NCI-H510A (cell line): ENCODE measurements at regions not wholly inside any gene's neighbourhood (a gene's known extent, or its start where the extent isn't known, plus 50 kb on each side); places are given as distances from the start of the nearest gene placed in this dataset.
"Not testable (repeated sequence)": the region's sequence is repeated elsewhere in the genome, so short reads cannot be mapped to it uniquely, and the experiment has no call there.

Experiments used
- DNase-seq: peaks from one replicate; lab custom pipeline; 2025; lab: John Stamatoyannopoulos, UW

DNA sequence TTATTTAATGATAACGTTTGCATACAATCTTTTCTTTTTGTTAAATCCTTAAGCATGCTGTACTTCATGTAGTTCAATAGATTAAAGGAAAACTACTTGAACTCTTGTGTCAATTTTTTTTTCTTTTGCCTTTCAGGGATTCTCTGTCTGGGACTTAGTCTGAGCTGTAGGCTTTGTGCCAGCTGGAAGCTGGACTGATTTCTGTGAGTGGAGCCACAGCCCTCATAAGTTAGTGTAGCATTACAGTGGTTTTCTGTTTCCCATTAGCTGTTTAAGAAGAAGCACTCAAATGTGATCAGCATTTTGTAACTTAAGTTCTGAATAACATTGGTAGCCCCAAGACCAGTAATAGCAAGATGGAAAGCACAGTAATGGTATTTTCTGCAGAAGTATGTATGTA, 330.6 kb upstream of the MEF2C start:
- DNase-seq: no peak

DNA sequence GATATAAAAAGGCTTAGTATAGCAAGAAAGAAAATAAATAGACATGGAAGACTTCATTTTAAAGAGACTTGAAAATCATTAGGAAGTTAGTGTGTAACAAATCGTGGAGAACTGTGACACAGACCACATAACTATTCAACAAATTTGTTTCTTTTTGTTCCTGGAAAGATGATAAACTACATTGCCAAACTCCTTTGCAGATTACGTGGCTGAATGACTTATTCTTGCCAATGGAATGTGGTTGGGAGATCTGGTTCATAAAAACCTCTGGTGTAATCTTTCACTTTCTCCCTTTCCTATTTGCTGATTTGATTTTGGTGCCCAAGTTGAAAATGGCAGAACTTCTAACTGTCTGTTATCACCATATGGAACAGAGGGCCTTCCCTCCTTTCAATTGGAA, 328.9 kb upstream of the MEF2C start:
- DNase-seq: no peak

DNA sequence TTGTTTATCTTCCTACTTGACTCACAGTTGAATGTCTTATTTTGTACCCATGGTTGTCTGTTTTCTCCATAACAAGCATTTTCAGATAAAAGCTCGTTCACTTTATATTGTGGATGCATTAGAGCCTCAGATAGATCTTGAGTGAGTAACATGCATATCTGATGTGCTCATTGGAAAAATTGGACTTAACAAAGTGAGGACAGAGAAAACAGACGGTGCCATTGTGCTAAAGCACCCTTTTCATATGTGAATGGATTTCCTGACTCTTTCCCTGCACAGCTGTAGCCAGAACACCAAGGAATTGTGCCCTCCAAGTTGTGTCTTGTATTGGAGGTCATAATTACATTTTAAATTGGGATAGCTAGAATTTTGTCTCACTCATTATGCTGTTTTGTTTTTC, 325.8 kb upstream of the MEF2C start:
- no peak for DNase-seq

DNA sequence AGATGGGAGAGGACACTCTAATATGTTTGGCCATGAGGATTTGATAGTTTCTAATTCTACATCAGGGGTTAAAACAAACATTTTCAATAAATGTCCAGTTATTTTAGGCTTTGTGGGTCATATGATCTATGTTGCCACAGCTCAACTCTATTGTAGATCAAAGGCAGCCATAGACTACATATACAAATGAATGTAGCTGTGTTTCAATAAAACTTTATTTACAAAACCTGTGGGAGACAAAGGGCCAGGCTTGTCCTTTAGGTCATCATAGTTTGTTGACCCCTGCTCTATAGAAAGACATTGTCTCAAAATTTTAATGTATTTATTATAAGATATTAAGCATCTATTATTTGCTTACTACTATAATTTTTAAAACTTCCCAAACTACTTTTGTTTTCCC, 325.4 kb upstream of the MEF2C start:
- no peak for DNase-seq

DNA sequence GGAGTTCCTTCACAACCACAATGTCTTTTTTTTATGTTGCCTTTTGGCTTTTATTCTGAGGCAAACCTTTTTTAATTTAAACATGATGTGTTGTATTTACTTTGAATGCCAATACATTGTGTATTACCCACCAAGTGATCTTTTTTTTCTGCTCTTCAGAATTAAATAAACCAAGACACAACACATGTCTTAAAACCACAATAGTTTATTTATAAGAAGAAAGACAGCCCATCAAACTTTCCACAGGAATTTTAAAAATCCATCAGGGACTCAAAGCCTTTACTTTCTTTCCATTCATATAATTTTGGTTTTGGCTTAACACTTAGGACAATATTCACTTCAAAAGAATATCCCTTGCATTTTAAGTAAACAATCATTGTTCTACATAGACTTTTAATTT, 321.8 kb upstream of the MEF2C start:
- DNase-seq: no peak

DNA sequence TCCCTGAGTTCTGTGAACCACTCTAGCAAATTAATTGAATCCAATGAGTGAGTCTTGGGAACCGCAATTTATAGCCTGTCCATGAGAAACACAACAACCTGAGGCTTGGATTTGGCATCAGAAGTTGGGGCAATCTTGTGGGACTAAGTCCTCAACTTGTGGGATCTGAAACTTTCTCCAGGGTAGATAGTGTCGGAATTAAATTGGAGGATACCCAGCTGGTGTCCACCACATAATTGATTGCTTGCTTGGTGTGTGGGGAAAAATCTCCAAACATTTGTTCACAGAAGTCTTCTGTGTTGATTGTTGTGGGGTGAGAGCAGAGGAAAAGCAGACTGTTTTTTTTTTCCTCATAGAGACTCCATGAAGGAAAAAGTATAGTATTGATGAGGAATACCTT, 320.6 kb upstream of the MEF2C start:
- DNase-seq: no peak

DNA sequence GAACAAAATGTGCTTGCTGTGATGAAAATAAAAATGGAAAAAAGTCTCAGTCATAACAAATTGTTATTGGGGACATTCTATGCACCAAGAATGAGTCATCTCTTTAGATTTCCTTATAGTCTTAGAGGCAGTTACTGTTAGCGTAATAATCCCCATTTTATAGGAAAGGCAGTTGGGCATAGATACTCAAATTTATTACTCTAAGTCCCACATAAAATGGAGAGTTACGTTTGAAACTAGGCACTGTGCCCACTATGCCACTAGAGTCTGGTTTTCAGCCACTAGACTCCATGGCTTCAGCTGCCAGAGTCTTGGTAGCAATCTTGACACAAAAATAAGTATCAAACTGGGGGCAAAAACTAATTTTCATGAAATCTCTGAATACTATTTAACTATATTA, 317.9 kb upstream of the MEF2C start:
- no peak for DNase-seq

DNA sequence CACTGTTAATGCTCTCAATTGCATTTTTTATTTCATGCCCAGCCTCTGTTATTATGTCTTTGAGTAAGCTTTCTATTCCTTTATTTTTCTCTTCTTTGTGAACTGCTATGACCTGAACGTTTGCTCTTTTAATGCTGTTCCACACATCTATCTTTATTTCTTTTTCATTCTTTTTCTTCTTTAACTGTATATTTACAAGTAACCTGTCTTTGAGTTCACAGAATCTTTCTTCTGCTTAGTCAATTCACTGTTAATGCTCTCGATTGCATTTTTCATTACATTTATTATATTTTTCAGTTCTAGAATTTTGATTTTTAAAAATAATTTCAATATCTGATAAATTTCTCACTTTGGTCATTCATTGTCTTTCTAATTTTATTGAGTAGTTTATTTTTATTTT, 316.3 kb upstream of the MEF2C start:
- no peak for DNase-seq

DNA sequence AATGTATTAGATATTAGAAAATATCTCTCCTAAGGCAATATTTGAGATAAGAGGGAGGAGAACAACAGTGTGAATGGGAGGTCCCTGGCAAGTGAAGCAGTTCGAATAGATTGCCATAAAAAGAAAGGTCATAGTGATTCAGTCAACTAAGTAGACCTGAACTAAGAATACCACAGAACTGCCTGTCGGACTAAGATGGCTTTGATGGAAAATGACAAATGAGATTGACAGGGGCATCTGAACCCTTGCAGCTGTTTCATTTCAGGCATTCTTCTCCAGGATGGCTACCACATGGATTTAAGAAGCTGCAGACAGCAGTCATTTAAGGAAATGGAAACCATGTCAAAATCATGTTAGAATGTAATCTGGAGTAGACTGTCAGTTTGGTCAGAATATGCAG, 308.4 kb upstream of the MEF2C start:
- no peak for DNase-seq

DNA sequence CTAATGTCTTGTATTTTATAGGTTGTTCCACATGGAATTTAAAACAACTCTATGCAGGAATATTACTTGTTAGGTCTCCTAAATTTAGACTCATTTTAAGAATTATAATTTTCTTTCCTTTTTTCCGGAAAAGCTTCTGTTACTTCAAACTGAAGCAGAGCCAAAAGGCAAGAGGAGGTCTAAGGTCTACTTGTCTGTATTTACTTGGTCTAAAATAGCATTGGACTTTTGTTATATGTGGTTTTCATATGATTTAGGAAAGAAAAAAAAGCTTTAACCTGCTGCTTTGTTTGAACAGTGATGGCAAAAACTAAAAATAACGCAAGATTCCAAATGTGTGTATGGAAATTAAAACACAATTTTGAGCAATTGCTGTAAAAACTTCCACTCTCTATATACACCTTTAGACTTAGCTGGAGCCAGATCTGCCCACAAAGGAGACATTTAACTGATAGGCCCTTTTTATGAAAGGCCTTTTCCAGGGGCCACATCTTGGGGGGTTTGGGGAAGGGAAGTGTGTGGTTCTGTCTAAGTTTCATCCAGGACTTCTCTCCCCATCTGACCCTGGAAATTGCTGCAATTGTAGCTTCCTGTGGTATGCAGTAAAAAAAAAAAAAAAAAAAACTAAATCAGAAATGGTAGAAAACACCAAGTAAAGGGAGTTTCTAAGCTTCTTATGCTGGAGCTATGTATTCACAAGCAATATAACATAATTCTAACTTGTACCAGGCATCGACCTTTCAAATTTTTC, 307.7 kb upstream of the MEF2C start:
- DNase-seq: no peak

DNA sequence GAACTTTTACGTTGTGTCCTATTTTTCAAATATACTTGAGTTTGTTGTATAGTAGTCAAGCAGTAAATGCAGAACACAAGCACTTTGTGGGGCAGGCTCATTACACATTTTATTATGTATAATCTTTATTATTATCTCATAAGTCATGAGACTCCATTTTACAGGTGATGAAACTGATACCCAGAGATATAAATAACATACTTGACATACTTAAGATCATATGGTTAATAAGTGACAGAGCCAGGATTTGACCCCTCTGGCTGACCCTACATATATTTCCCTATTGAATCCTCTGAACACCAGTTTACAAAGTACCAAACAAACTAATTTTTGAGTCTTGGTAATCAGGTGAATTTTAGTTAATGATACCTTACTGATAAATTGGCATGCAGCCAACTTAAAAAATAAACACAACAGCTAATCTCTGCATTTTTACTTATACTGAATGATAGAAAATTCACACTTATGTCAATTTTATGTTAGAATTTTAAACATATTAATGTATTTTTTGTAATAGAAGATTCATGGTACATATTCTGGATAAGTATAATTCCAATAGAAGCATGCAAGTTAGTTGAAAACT, 305.0 kb upstream of the MEF2C start:
- no peak for DNase-seq

DNA sequence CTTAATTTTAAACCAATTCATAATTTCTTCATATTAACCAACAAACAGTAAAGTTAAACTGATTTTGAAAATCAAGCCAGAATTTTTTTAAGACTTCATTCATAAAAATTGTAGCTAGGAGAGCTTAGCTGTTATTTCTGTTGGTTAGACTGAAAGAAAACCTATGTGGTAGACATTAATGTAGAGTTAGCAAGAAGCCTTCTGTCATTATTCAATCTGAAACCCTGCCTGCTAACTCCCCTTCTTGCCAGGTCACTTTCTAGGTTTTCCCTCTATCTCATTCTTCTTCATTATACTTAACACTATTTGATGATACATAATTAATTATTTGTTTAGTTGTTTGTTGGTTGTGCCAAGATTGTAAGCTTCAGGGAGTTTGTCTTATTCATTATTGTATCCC, 304.3 kb upstream of the MEF2C start:
- DNase-seq: no peak

DNA sequence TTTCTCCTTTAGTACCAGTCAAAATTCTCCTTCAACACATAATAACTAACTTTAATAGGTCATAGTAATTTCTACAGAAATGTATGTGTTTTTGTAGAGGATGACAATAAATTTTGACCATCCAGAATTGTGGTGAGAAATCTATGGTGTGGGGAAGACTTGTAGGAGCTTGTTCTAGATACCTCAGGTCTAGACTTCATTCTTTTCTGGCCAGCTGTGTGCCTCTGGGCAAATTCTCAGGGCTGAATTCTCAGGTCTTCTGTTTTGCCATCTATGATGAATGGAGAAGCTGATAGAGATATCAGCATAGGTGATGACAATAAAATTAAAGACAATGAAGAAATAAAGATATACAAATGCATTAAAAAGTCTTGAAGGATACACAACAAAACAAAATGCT, 298.6 kb upstream of the MEF2C start:
- DNase-seq: no peak

DNA sequence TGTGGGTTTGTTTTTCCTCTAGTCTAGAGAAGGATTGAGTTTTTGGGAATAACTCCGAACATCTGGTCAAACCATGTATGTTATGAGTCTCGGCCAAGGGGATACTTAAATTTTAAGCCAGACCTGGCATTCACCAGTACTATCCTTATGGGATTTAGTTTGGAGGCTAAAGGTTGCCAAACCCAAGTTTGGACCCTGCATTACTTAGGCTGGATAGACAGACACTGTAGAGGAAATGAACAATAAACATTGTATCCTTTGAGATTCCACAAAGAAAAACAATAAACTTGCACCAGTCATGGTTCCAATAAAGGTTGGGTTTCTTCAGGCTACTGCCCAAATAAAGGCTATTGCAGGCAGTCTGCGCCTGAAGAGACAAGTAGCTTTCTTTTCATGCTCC, 296.7 kb upstream of the MEF2C start:
- DNase-seq: no peak

DNA sequence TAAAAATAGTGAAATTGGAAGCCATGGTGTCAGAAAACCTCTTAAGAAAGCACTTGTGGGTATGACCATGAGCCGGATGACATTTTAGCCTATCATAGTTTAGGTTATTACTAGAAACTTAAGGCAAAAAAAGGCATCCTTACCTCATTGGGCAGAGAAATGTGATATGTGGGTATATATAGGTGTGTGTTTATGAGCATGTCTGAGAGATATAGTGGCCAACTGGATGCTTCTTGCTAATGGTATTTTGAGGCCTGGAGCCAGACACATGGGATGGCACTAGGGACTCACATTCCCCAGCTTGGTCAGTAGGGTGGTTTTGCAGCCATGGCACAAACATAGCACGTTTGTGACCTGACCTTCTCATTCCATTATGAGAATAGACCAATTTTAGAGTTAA, 295.6 kb upstream of the MEF2C start:
- DNase-seq: no peak

DNA sequence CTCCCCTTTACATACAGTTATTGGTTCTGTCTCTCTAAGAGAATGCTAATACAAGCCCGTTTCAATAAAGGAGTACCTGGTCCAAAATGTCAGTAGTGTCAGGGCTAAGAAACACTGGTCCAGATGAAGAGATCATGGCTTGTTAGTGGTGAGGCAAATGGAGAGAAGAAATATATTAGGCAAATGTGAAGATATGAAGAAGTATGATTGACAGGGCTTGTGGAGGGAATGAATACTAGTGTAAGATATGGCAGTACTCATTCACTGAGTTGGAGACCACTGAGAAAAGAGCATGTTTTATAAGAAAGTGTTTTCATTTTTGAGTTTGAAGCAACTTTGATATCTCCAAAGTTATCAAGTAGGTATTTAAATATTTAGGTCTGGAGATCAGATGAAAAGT, 290.5 kb upstream of the MEF2C start:
- no peak for DNase-seq

DNA sequence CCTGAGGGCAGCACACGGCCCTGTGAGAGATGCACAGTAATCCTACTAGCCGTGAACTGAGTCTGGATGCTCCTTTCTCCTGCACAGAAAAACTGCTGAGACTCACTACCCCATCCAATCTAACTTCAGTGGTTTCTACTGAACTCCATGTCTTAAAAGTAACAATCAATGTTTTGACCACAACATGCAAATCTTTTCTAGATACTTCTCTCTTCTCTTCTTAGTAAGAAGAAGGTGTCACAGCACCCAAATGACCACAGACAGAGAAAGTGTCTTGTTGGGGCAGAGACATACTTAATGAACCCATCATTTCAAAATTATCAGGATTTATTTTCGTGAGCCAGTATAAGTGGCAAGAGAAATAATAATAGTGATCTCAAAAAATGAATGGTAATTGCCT, 285.8 kb upstream of the MEF2C start:
- DNase-seq: no peak

DNA sequence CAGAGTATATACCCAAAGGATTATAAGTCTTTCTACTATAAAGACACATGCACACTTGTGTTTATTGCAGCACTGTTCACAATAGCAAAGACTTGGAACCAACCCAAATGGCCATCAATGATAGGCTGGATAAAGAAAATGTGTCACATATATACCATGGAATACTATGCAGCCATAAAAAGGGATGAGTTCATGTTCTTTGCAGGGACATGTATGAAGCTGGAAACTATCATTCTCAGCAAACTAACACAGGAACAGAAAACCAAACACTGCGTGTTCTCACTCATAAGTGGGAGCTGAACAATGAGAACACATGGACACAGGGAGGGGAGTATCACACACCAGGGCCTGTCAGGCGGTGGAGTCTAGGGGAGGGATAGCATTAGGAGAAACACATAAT, 281.7 kb upstream of the MEF2C start:
- DNase-seq: not testable (repeated sequence)

DNA sequence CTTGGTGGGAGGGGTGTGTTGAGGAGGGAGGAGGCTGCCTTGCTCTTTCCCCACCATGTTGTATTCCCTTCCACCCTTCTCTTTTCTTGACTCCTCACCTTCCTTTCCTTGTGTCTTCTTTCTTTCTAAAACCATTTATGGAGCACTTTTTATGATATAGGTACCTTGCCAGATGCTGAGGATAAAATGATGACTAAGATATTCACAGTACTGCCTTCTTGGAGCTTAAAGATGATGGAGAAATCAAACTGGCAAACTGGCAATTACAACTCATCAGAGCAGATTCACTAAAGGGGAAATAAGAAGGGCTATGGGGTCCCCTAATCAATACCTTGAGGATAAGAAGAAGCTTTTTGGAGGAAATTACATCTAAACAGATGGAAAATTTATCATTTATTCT, 273.2 kb upstream of the MEF2C start:
- no peak for DNase-seq

DNA sequence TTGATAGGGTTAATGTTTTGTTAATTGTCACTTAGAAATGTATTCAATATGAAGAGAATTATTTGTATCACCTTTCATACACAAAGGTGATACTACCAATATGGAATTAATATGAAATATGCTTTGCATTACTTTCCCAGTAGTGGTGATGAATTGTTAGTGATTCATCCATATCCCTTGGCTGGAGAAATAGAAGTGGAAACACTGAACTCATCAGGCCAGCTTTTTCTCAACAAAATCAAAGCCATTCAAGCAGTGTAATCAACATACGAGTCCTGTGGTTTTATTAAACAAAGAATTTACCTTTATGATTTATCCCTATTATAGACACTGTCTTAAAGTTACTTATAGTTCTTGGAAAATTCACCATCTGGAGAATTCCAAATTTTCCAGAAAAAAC, 264.0 kb upstream of the MEF2C start:
- DNase-seq: no peak

DNA sequence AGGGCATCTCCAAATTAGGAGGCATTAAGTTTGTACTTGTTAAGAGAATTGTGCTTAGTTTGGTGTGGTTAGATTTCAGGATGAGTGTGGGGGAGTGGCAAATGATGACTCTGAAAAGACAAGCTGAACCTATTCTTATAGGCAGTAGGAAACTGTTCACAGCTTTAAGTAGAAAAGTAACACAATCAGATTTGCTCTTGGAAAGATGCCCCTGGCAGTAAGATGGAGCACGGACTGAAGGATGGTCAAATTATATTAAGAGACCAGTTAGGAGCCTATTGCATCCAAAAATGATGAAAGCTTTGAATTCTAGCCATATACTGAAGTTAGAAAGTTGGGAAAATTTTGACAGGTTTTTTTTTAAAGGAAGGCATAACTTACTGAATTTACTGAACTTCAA, 254.2 kb upstream of the MEF2C start:
- no peak for DNase-seq

DNA sequence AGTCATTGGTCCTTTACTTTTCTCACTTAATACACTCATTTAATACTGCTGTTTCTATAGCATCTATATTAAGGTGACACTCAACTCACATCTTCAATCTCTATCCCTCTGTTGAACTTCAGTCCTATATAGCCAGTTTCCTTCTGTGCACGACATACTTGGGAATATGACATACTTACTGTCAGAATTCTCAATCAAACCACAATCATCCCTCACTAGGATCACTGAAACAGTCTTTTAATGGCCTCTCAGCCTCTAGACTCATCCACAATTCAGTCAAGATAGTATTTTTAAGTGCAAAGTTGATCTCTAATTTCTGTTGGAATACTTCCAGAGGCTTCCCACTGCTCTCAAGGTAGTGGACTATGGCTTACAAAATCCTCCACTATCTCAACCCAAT, 251.0 kb upstream of the MEF2C start:
- DNase-seq: no peak

DNA sequence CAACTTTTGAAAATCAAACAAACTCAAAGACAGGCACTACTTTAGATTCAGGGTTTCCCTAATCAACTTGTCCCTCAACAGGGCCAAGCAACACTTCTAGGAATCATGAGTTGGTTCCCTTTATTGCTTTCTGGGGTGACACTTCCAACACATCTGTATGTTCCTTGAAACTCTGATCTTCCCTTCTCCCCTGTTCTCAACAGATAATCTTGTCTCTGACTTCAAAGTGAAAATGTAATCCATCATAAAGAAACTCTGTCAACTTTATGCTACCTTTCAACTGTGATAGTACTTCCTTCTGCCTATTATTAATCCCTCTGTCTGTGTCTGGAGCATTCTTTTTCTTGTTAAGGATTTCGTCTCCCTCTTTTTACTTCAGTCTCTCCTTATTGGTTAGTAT, 250.1 kb upstream of the MEF2C start:
- DNase-seq: no peak

DNA sequence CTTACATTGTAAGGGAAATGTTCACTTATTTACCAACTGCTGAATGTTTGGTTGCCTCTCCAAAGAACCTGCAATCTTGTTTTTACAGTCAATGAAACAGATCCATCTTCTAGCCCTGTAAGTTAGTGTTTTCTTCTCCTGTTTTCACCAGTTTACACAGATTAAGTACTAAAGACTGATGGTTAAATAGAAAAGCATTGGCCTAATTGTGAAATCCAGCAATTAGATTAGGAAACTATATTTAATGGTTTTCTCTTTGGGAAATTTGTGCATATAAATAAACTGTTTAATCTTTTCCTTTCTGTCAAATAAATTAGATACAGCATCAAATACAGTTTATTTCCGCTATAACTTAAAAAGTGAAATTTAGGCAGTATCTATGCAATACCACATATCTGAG, 247.9 kb upstream of the MEF2C start:
- no peak for DNase-seq
